OCI-LY1 (cell line): ENCODE measurements at regions not wholly inside any gene's neighbourhood (a gene's known extent, or its start where the extent isn't known, plus 50 kb on each side); places are given as distances from the start of the nearest gene placed in this dataset.

Source experiments
- H2AFZ ChIP-seq: fragments of 200-600 bp; sonication (generic), shearing (Covaris generic); 2 replicates; pipeline ENCODE4 v1.6.0; 2014; ENCODE audit warnings: antibody characterized with exemption, mild to moderate bottlenecking, low read length
- H3F3A ChIP-seq: fragments of 200-600 bp; sonication (generic), shearing (Covaris generic); 2 replicates; pipeline ENCODE4 v1.6.0; 2014; ENCODE audit warnings: mild to moderate bottlenecking, antibody characterized with exemption, low read length, moderate library complexity; ENCODE audit not compliant: insufficient read depth
- H3K27ac ChIP-seq: fragments of 200-600 bp; sonication (generic); 2 replicates; pipeline ENCODE4 v1.5.1; 2014; ENCODE audit warnings: low read length, mixed run types, mild to moderate bottlenecking, low read depth; ENCODE audit not compliant: poor library complexity, severe bottlenecking
- H3K27me3 ChIP-seq: fragments of 200-600 bp; sonication (generic); 2 replicates; pipeline ENCODE4 v1.6.0; 2014; ENCODE audit warnings: antibody characterized with exemption, mild to moderate bottlenecking, low read length, moderate library complexity; ENCODE audit not compliant: insufficient read depth
- H3K36me3 ChIP-seq: fragments of 200-600 bp; sonication (generic); 2 replicates; pipeline ENCODE4 v1.6.1; 2014; ENCODE audit warnings: mild to moderate bottlenecking, antibody characterized with exemption, low read length, moderate library complexity, mixed read lengths; ENCODE audit not compliant: insufficient read depth
- H3K4me1 ChIP-seq: fragments of 200-600 bp; sonication (generic); 2 replicates; pipeline ENCODE4 v1.5.1; 2014; ENCODE audit warnings: mild to moderate bottlenecking, low read length, moderate library complexity; ENCODE audit not compliant: insufficient read depth, severe bottlenecking
- H3K4me2 ChIP-seq: fragments of 200-600 bp; sonication (generic), shearing (Covaris generic); 2 replicates; pipeline ENCODE4 v1.6.1; 2014; ENCODE audit warnings: low read length
- H3K4me3 ChIP-seq: fragments of 200-600 bp; sonication (generic); 2 replicates; pipeline ENCODE4 v1.5.1; 2014; ENCODE audit warnings: low read length, low read depth, mild to moderate bottlenecking, mixed read lengths; ENCODE audit not compliant: poor library complexity, severe bottlenecking
- H3K79me2 ChIP-seq: fragments of 200-600 bp; shearing (Covaris generic); 2 replicates; pipeline ENCODE4 v1.6.1; 2016; ENCODE audit warnings: mixed run types, low read length, mixed read lengths; ENCODE audit not compliant: insufficient read depth
- H3K9ac ChIP-seq: fragments of 200-600 bp; sonication (generic), shearing (Covaris generic); 2 replicates; pipeline ENCODE4 v1.6.1; 2014; ENCODE audit warnings: mild to moderate bottlenecking, low read length, mixed read lengths
- H3K9me2 ChIP-seq: fragments of 200-600 bp; sonication (generic), shearing (Covaris generic); 2 replicates; pipeline ENCODE4 v1.6.1; 2014; ENCODE audit warnings: low read depth, mild to moderate bottlenecking, low read length, mixed read lengths
- H3K9me3 ChIP-seq: fragments of 200-600 bp; shearing (Covaris generic); 2 replicates; pipeline ENCODE4 v1.6.1; 2014; ENCODE audit warnings: low read length, mixed read lengths
- H4K20me1 ChIP-seq: fragments of 200-600 bp; sonication (generic), shearing (Covaris generic); 2 replicates; pipeline ENCODE4 v1.6.0; 2016; ENCODE audit warnings: mild to moderate bottlenecking, low read length; ENCODE audit not compliant: insufficient read depth
- CTCF ChIP-seq: fragments of 200-600 bp; sonication (generic), shearing (Covaris generic); IDR thresholded peaks from 2 replicates; pipeline ENCODE4 v1.5.1; 2017; ENCODE audit warnings: mild to moderate bottlenecking, antibody characterized with exemption, low read length, moderate library complexity, mixed read lengths
- EZH2 ChIP-seq: fragments of 200-600 bp; sonication (generic), shearing (Covaris generic); IDR thresholded peaks from 2 replicates; pipeline ENCODE4 v1.8.0; 2017; ENCODE audit warnings: borderline replicate concordance, mixed run types, mild to moderate bottlenecking, antibody characterized with exemption, low read length, moderate library complexity, mixed read lengths

GRCh38 chr14:60381909-60382308 is 104.0 kb downstream of the C14orf39 start:
- H3K36me3 ChIP-seq = no peaks in the 10 kb centered on the region
- no peak for TF ChIP-seq EZH2
- no peak for TF ChIP-seq CTCF
- H3K4me3 ChIP-seq = no peak overlapping the region
- no peak overlapping the region for H3K4me2 ChIP-seq
- no peaks in the 10 kb centered on the region for H3K27me3 ChIP-seq
- no peak overlapping the region for H3K27ac ChIP-seq
- no peaks in the 10 kb centered on the region for H3K9me3 ChIP-seq
- no peaks in the 10 kb centered on the region for H4K20me1 ChIP-seq
- no peaks in the 10 kb centered on the region for H3F3A ChIP-seq
- no peaks in the 10 kb centered on the region for H3K4me1 ChIP-seq
- no peak overlapping the region for H3K9ac ChIP-seq
- no peaks in the 10 kb centered on the region for H3K9me2 ChIP-seq
- H3K79me2 ChIP-seq = no peaks in the 10 kb centered on the region
- no peak overlapping the region for H2AFZ ChIP-seq
